ENCODE measurements at regions not wholly inside any gene's neighbourhood (a gene's known extent, or its start where the extent isn't known, plus 50 kb on each side); places are given as distances from the start of the nearest gene placed in this dataset.

DNA sequence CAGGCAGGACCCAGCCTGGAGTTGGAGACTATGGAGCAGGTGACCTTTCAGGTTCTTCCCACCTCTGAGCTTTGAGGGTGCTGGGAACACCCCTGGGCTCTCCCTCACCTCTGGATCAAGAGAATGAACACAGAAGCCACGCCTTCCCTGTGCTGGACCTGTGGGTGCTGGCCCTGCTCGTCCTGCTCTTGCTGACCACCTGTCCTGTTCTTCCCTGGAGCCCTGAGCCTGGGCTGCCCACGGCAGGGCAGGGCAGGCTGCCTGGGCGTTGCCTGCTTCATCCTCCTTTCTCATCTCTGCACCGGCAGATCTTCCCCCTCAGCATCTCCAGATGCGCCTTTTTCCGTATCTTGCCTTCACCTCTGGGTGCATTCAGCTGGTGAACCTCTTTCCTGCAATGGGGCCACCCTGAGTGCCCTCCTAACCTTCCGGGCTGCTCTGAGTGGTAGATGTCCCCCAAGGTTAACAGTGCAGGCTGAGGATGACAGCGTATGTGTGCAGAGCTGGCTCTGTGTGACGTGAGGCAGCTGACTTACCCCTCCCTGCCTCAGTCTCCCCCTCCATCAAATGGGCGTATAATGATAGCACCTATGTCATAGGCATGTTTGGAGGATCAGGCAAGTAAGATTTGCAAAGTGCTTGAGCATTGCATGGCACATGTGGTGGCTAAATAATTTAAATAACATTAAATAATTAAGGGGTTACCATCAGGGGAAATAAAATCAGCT is 225.8 kb upstream of the CIBAR2 start:
- peaks cover 80% of the 10 kb centered on the region for H4K20me1 ChIP-seq (ENCODE audit: insufficient read depth, low read length)
- no peak overlapping the region for H3K27ac ChIP-seq (ENCODE audit: low read depth, low read length)
- no peaks in the 10 kb centered on the region for H3K27me3 ChIP-seq (ENCODE audit: insufficient read depth, low read length)
- peaks cover 11% of the 10 kb centered on the region for H3K4me1 Mint-ChIP-seq (ENCODE audit: low read depth, unreplicated experiment)
- peaks cover 13% of the 10 kb centered on the region for H3K4me1 ChIP-seq (ENCODE audit: insufficient read depth, low read length)
- H3K9me3 Mint-ChIP-seq (ENCODE audit: unreplicated experiment) = no peaks in the 10 kb centered on the region
- H3K9ac ChIP-seq (ENCODE audit: low read length) = no peak overlapping the region
- FAIRE-seq = no peak
- no peak overlapping the region for H3K27ac Mint-ChIP-seq (ENCODE audit: unreplicated experiment)
- H3K4me2 ChIP-seq (ENCODE audit: low read length) = no peak overlapping the region
- TF ChIP-seq CTCF (IDR thresholded peaks at IDR 0.05; ENCODE audit: insufficient read depth, low read depth, low read length) = no peak
- TF ChIP-seq EZH2 (IDR thresholded peaks at IDR 0.05; ENCODE audit: insufficient read depth, low read length) = no peak
- H3K36me3 Mint-ChIP-seq (ENCODE audit: low read depth, unreplicated experiment) = peaks cover 2% of the 10 kb centered on the region
- no peak overlapping the region for H3K4me3 ChIP-seq (ENCODE audit: insufficient read depth, low read depth, low read length)
- H3K27me3 Mint-ChIP-seq (ENCODE audit: low read depth, unreplicated experiment) = peaks cover 26% of the 10 kb centered on the region
- no peaks in the 10 kb centered on the region for H3K9me3 ChIP-seq (ENCODE audit: insufficient read depth, low read depth, low read length)
- no peaks in the 10 kb centered on the region for H3K36me3 ChIP-seq (ENCODE audit: insufficient read depth, low read length)
- H2AFZ ChIP-seq (ENCODE audit: low read depth, low read length) = no peak overlapping the region
- H3K79me2 ChIP-seq (ENCODE audit: insufficient read depth, low read length) = no peaks in the 10 kb centered on the region
- no peak for DNase-seq (ENCODE audit: low read depth)
- H3K4me3 Mint-ChIP-seq (ENCODE audit: unreplicated experiment) = no peak overlapping the region

DNA sequence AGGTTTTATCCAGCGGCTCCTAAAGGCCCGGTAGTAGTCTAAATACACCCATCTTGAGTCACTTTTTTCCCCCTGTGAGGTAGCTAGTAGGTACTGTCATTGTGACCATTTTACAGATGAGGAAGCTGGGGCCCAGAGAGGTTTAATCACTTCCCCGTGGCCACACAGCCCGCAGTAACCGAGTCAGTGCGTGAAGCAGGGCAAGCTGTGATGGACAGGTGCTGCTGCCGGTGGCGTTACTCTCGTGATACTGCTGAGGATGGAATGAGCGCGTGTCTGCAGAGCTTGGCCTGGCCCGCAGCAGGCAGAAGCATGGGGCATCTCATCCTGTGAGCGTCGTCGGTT is 226.3 kb upstream of the CIBAR2 start:
- Histone ChIP-seq H4K20me1 (ENCODE audit: insufficient read depth, low read length) (peaks cover 82% of the 10 kb centered on the region), H3K27ac (ENCODE audit: low read depth, low read length) (no peak overlapping the region), H3K36me3 (ENCODE audit: insufficient read depth, low read length) (no peaks in the 10 kb centered on the region), H3K4me1 (ENCODE audit: insufficient read depth, low read length) (peaks cover 13% of the 10 kb centered on the region), H3K27me3 (ENCODE audit: insufficient read depth, low read length) (no peaks in the 10 kb centered on the region), H3K79me2 (ENCODE audit: insufficient read depth, low read length) (no peaks in the 10 kb centered on the region), H3K9ac (ENCODE audit: low read length) (no peak overlapping the region), H3K4me2 (ENCODE audit: low read length) (no peak overlapping the region), H3K4me3 (ENCODE audit: insufficient read depth, low read depth, low read length) (no peak overlapping the region), H2AFZ (ENCODE audit: low read depth, low read length) (no peak overlapping the region), H3K9me3 (ENCODE audit: insufficient read depth, low read depth, low read length) (no peaks in the 10 kb centered on the region)
- H3K27ac Mint-ChIP-seq (ENCODE audit: unreplicated experiment) = no peak overlapping the region
- no peak for TF ChIP-seq CTCF (IDR thresholded peaks at IDR 0.05; ENCODE audit: insufficient read depth, low read depth, low read length)
- no peak for TF ChIP-seq EZH2 (IDR thresholded peaks at IDR 0.05; ENCODE audit: insufficient read depth, low read length)
- peaks cover 31% of the 10 kb centered on the region for H3K27me3 Mint-ChIP-seq (ENCODE audit: low read depth, unreplicated experiment)
- no peak overlapping the region for H3K4me3 Mint-ChIP-seq (ENCODE audit: unreplicated experiment)
- FAIRE-seq (no peak), DNase-seq (ENCODE audit: low read depth) (no peak)
- peaks cover 11% of the 10 kb centered on the region for H3K4me1 Mint-ChIP-seq (ENCODE audit: low read depth, unreplicated experiment)
- H3K9me3 Mint-ChIP-seq (ENCODE audit: unreplicated experiment) = no peaks in the 10 kb centered on the region
- peaks cover 2% of the 10 kb centered on the region for H3K36me3 Mint-ChIP-seq (ENCODE audit: low read depth, unreplicated experiment)

- Histone ChIP-seq H3K79me2 (ENCODE audit: insufficient read depth, low read length) (no peaks in the 10 kb centered on the region), H3K9me3 (ENCODE audit: insufficient read depth, low read depth, low read length) (no peaks in the 10 kb centered on the region), H3K4me3 (ENCODE audit: insufficient read depth, low read depth, low read length) (no peak overlapping the region), H3K36me3 (ENCODE audit: insufficient read depth, low read length) (no peaks in the 10 kb centered on the region), H2AFZ (ENCODE audit: low read depth, low read length) (no peak overlapping the region), H3K27me3 (ENCODE audit: insufficient read depth, low read length) (no peaks in the 10 kb centered on the region), H4K20me1 (ENCODE audit: insufficient read depth, low read length) (peaks cover 82% of the 10 kb centered on the region), H3K9ac (ENCODE audit: low read length) (no peak overlapping the region), H3K4me2 (ENCODE audit: low read length) (no peak overlapping the region), H3K27ac (ENCODE audit: low read depth, low read length) (no peak overlapping the region), H3K4me1 (ENCODE audit: insufficient read depth, low read length) (peaks cover 13% of the 10 kb centered on the region)
- Mint-ChIP-seq H3K4me3 (ENCODE audit: unreplicated experiment) (no peak overlapping the region), H3K36me3 (ENCODE audit: low read depth, unreplicated experiment) (peaks cover 2% of the 10 kb centered on the region), H3K9me3 (ENCODE audit: unreplicated experiment) (no peaks in the 10 kb centered on the region), H3K27me3 (ENCODE audit: low read depth, unreplicated experiment) (peaks cover 32% of the 10 kb centered on the region), H3K27ac (ENCODE audit: unreplicated experiment) (no peak overlapping the region), H3K4me1 (ENCODE audit: low read depth, unreplicated experiment) (peaks cover 11% of the 10 kb centered on the region)
- TF ChIP-seq EZH2 (IDR thresholded peaks at IDR 0.05; ENCODE audit: insufficient read depth, low read length) = no peak
- no peak for TF ChIP-seq CTCF (IDR thresholded peaks at IDR 0.05; ENCODE audit: insufficient read depth, low read depth, low read length)
- DNase-seq (ENCODE audit: low read depth) = no peak
- FAIRE-seq = no peak
These were observed 226.9 kb upstream of the CIBAR2 start for GRCh38 chr16:85338989-85339685.
